ENCODE measurements at regions not wholly inside any gene's neighbourhood (a gene's known extent, or its start where the extent isn't known, plus 50 kb on each side); places are given as distances from the start of the nearest gene placed in this dataset.

- intact Hi-C loops (cut with DNase I): loop anchor here (5.0 kb wide), 1 partner anchor 352 kb away; no protein-coding TSS in a partner anchor
- H3K4me3 ChIP-seq: no peak overlapping the region
- DNase-seq (no peak), ATAC-seq (no peak)
- H3K9me3 ChIP-seq: no peaks in the 10 kb centered on the region
- no peaks in the 10 kb centered on the region for H3K36me3 ChIP-seq (replicated peaks in 1 of 2; ENCODE audit: insufficient read depth in 1 of 2, low read depth in 2 of 2)
- H3K4me1 ChIP-seq: no peaks in the 10 kb centered on the region
- no peaks in the 10 kb centered on the region for H3K27me3 ChIP-seq
- TF ChIP-seq POLR2A (IDR thresholded peaks at IDR 0.05) (no peak), CTCF (IDR thresholded peaks at IDR 0.05) (no peak)
- 78 to 82% methylated on average over 10 of the region's 10 CpGs for WGBS, 2 donors
- H3K27ac ChIP-seq: no peak overlapping the region
Observed at GRCh38 chr16:77589071-77589765, 133.1 kb upstream of the NUDT7 start.

- WGBS, 2 donors: 74 to 82% methylated on average over 9 of the region's 9 CpGs
- Histone ChIP-seq H3K36me3 (replicated peaks in 1 of 2; ENCODE audit: insufficient read depth in 1 of 2, low read depth in 2 of 2) (no peaks in the 10 kb centered on the region), H3K4me3 (no peak overlapping the region), H3K27me3 (no peaks in the 10 kb centered on the region), H3K27ac (no peak overlapping the region), H3K4me1 (no peaks in the 10 kb centered on the region), H3K9me3 (no peaks in the 10 kb centered on the region)
- intact Hi-C loops (cut with DNase I): no loop called here
- ATAC-seq (no peak), DNase-seq (no peak)
- TF ChIP-seq POLR2A (IDR thresholded peaks at IDR 0.05): no peak
- TF ChIP-seq CTCF (IDR thresholded peaks at IDR 0.05): no peak
Observed at GRCh38 chr16:77590707-77591106, 131.6 kb upstream of the NUDT7 start.

GRCh38 chr16:77591347-77591746, 131.0 kb upstream of the NUDT7 start:
- DNase-seq: no peak
- no peaks in the 10 kb centered on the region for H3K27me3 ChIP-seq
- H3K27ac ChIP-seq: no peak overlapping the region
- WGBS, 2 donors: 78 to 80% methylated on average over 6 of the region's 6 CpGs
- intact Hi-C loops (cut with DNase I): no loop called here
- no peak for ATAC-seq
- H3K4me1 ChIP-seq: no peaks in the 10 kb centered on the region
- H3K9me3 ChIP-seq: no peaks in the 10 kb centered on the region
- no peaks in the 10 kb centered on the region for H3K36me3 ChIP-seq (replicated peaks in 1 of 2; ENCODE audit: insufficient read depth in 1 of 2, low read depth in 2 of 2)
- no peak overlapping the region for H3K4me3 ChIP-seq
- TF ChIP-seq POLR2A (IDR thresholded peaks at IDR 0.05): no peak
- TF ChIP-seq CTCF (IDR thresholded peaks at IDR 0.05): no peak

GRCh38 chr16:77592021-77592420, 130.3 kb upstream of the NUDT7 start:
- H3K27me3 ChIP-seq: no peaks in the 10 kb centered on the region
- ATAC-seq (no peak), DNase-seq (no peak)
- H3K36me3 ChIP-seq (replicated peaks in 1 of 2; ENCODE audit: insufficient read depth in 1 of 2, low read depth in 2 of 2): no peaks in the 10 kb centered on the region
- TF ChIP-seq POLR2A (IDR thresholded peaks at IDR 0.05): no peak
- TF ChIP-seq CTCF (IDR thresholded peaks at IDR 0.05): no peak
- H3K27ac ChIP-seq: no peak overlapping the region
- no peaks in the 10 kb centered on the region for H3K9me3 ChIP-seq
- no peak overlapping the region for H3K4me3 ChIP-seq
- WGBS, 2 donors: 63 to 64% methylated on average over 2 of the region's 2 CpGs
- H3K4me1 ChIP-seq: no peaks in the 10 kb centered on the region
- intact Hi-C loops (cut with DNase I): no loop called here

GRCh38 chr16:77594057-77594456, 128.3 kb upstream of the NUDT7 start:
- no peaks in the 10 kb centered on the region for H3K36me3 ChIP-seq (replicated peaks in 1 of 2; ENCODE audit: insufficient read depth in 1 of 2, low read depth in 2 of 2)
- 57 to 62% methylated on average over 5 of the region's 5 CpGs for WGBS, 2 donors
- intact Hi-C loops (cut with DNase I): no loop called here

More at GRCh38 chr16:77594057-77594456, 128.3 kb upstream of the NUDT7 start:
- H3K27me3 ChIP-seq: no peaks in the 10 kb centered on the region
- ATAC-seq (no peak), DNase-seq (no peak)
- no peak overlapping the region for H3K4me3 ChIP-seq
- H3K4me1 ChIP-seq: no peaks in the 10 kb centered on the region
- TF ChIP-seq CTCF (IDR thresholded peaks at IDR 0.05) (no peak), POLR2A (IDR thresholded peaks at IDR 0.05) (no peak)
- H3K9me3 ChIP-seq: no peaks in the 10 kb centered on the region
- H3K27ac ChIP-seq: no peak overlapping the region
